VCaP (cell line): ENCODE measurements at regions not wholly inside any gene's neighbourhood (a gene's known extent, or its start where the extent isn't known, plus 50 kb on each side); places are given as distances from the start of the nearest gene placed in this dataset.

Experiments used
- H3K27ac ChIP-seq: fragments of 450-650 bp; 2 replicates; pipeline ENCODE4 v1.5.1; 2017
- TF ChIP-seq, protein P1 (sequence below): fragments of 450-650 bp; conservative IDR thresholded peaks from 2 replicates; pipeline ENCODE4 v1.5.1; 2017; ENCODE audit warnings: mild to moderate bottlenecking, moderate library complexity

DNA sequence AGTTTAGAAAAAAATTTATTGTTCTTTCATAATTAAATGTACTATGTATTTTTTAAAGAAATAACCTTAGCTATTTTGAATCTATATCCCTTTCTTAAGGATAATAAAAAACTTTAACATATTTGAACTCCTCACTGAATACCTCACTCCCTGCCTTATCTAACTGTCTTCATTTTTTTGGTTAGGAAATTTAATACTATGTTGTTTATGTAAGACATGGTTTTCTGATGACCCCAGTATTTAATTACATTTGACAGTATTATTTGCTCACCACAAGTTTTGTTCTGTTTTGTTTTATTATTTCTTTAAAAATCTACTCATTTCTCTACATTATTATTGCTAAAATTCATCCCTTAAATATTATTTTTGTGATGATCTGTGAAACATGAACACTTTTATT, 394.4 kb upstream of the ADGRB3 start:
- no peak overlapping the region for H3K27ac ChIP-seq

DNA sequence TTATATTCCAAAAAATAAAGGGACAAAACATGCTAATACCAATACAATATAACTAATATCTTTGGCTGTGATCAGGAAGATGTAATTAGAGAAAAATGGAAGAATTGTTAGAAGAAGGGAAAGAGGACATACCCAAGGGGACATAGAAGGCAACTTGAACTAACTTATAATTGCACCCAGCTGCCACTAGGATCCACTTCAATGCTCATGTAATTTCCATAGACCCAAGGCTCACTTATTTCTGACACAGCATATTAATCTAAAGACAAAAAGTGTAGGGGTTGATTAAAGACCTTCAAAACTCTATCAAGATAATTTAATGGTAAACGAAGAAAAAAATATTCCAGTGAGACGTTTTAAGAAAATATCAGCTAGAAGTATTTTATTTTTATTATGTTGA, 396.0 kb upstream of the ADGRB3 start:
- TF ChIP-seq, protein P1, sequence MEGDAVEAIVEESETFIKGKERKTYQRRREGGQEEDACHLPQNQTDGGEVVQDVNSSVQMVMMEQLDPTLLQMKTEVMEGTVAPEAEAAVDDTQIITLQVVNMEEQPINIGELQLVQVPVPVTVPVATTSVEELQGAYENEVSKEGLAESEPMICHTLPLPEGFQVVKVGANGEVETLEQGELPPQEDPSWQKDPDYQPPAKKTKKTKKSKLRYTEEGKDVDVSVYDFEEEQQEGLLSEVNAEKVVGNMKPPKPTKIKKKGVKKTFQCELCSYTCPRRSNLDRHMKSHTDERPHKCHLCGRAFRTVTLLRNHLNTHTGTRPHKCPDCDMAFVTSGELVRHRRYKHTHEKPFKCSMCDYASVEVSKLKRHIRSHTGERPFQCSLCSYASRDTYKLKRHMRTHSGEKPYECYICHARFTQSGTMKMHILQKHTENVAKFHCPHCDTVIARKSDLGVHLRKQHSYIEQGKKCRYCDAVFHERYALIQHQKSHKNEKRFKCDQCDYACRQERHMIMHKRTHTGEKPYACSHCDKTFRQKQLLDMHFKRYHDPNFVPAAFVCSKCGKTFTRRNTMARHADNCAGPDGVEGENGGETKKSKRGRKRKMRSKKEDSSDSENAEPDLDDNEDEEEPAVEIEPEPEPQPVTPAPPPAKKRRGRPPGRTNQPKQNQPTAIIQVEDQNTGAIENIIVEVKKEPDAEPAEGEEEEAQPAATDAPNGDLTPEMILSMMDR: no peak
- no peak overlapping the region for H3K27ac ChIP-seq

More for the DNA sequence above, 394.4 kb upstream of the ADGRB3 start:
- TF ChIP-seq, protein P1: no peak

DNA sequence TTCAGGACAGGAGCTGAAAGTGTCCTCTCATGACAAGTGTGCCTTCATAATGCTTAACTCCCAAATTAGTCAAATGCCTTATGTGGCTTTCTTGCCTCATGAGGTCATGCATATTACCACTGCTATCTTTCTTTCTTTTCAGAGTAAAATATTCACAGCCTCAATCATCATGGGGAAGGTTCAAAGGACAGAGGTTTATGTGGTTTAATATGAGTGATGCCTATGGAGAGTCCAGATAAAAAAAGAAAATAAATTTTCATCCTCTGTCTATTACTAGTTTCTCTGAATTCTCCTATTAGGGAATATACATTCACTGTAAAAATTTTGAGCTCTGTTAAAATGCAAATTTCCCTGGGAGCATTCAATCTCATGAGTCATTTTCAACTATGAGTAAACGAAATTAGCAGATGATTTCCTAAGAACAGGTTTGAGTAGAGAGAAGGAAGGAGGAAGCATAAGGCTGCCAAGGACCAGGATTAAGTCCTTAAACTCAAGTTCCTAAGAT, 396.9 kb upstream of the ADGRB3 start:
- H3K27ac ChIP-seq: no peak overlapping the region
- TF ChIP-seq, protein P1: no peak

DNA sequence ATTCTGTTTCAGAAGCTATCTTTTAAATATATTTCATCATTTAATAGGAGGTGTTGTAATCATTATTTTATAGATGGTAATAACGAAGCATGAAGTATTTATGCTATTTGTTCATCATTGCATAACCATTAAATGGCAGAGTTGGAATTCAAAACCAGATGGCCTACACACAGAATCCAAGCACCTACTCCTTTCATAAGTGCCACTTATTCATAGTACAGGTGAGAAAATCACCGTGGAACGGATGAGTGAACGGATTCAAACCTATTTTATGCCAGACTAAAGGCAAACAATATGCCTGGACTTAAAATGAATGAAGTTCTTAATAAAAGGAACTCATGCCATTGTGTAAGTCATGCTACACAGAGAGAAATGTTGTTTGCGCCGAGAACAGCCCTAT, 397.9 kb upstream of the ADGRB3 start:
- no peak overlapping the region for H3K27ac ChIP-seq
- TF ChIP-seq, protein P1: no peak

DNA sequence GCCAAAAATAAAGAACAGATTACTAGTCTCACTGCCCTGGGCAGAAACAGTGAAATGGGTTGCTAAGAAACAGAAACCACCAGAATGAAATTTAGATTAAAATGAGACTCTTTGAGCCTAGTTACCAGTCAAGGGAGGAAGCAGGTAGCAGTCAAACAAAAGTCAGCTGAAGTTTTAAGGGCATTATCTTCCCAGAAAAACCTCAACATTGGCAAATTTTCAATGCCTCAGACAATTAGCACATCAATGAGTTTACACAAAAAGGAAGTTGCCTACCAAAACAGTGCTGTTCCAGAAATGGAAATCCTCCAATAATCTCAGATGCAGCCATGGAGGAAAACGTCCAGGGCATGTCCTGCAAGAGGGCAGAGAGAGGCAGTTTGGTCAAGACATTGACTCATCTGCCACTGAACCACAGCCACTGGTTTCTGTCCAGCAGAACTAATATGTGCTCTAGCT, 399.7 kb upstream of the ADGRB3 start:
- H3K27ac ChIP-seq: no peak overlapping the region
- TF ChIP-seq, protein P1: no peak

DNA sequence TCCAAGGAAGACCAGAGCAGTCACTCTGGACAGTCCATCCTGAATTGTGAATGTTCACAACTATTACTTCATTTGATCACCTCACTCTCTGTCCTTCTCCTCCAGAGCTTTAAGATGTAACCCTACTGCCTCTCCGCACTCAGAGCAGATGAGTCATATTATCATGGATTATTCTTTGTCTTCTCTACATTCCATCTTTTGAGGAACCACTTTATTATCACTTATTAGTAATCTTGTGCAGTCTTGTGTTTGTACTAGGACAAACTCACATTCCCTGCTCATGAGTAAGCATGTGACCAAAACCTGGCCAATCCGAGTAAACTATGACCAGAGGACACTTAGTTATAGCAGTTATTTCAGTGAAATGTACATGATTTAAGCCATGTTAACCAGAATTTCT, 401.5 kb upstream of the ADGRB3 start:
- H3K27ac ChIP-seq: no peak overlapping the region
- TF ChIP-seq, protein P1: no peak

DNA sequence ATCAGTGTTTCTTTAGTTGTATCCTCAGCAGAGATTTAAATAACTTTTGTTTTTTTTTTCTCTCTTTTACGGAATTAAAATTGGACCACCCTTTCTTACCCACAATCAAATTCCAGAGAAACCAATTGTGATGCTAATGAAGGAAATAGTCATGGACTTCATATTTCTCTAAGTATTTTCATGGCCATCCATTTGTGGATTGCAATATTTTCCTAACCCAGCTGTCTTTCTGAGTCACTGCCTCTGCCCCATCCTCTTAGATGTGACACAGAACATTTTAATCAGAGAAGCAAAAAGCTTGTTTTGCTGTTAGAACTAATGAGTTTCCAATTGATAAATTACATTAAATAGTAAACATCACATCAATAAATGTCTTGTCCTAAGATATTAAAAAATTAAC, 405.5 kb upstream of the ADGRB3 start:
- TF ChIP-seq, protein P1: no peak
- no peak overlapping the region for H3K27ac ChIP-seq
